Duodenal mucosa (tissue), 2 donors: ENCODE measurements at regions not wholly inside any gene's neighbourhood (a gene's known extent, or its start where the extent isn't known, plus 50 kb on each side); places are given as distances from the start of the nearest gene placed in this dataset.

Experiments
- H3K27ac ChIP-seq: one replicate; pipeline ENCODE4 v1.7.0; 2013; ENCODE audit warnings: low read depth, low read length
- H3K27me3 ChIP-seq, 2 donors: one replicate each; pipeline ENCODE4 v1.7.0; 2013; ENCODE audit warnings: low read length in 2 of 2, control low read depth in 1 of 2; ENCODE audit not compliant: insufficient read depth in 2 of 2, control insufficient read depth in 1 of 2
- H3K36me3 ChIP-seq, 2 donors: one replicate each; pipeline ENCODE4 v1.7.0; 2013; ENCODE audit warnings: low read length in 2 of 2, control low read depth in 1 of 2; ENCODE audit not compliant: insufficient read depth in 2 of 2, control insufficient read depth in 1 of 2
- H3K4me1 ChIP-seq, 2 donors: one replicate each; pipeline ENCODE4 v1.7.0; 2013; ENCODE audit warnings: low read length in 2 of 2, control low read depth in 1 of 2; ENCODE audit not compliant: insufficient read depth in 2 of 2, control insufficient read depth in 1 of 2
- H3K4me3 ChIP-seq, 2 donors: one replicate each; pipeline ENCODE4 v1.7.0; 2013; ENCODE audit warnings: low read length in 2 of 2, low read depth in 1 of 2
- H3K9ac ChIP-seq, 2 donors: one replicate each; pipeline ENCODE4 v1.7.0; 2013; ENCODE audit warnings: low read length in 2 of 2, low read depth in 1 of 2
- H3K9me3 ChIP-seq, 2 donors: one replicate each; pipeline ENCODE4 v1.7.0; 2013; ENCODE audit warnings: low read length in 2 of 2, control low read depth in 1 of 2; ENCODE audit not compliant: control insufficient read depth in 1 of 2

- no peak overlapping the region for H3K27ac ChIP-seq
- H3K9ac ChIP-seq: no peak overlapping the region
- H3K36me3 ChIP-seq: no peaks in the 10 kb centered on the region
- no peaks in the 10 kb centered on the region for H3K9me3 ChIP-seq
- H3K4me1 ChIP-seq: no peaks in the 10 kb centered on the region
- H3K27me3 ChIP-seq: no peaks in the 10 kb centered on the region
- no peak overlapping the region for H3K4me3 ChIP-seq
These were observed 209.8 kb upstream of the TMEM45B start for GRCh38 chr11:129605815-129606214.

- H3K9ac ChIP-seq: no peak overlapping the region
- H3K27ac ChIP-seq: no peak overlapping the region
- H3K27me3 ChIP-seq: no peaks in the 10 kb centered on the region
- no peaks in the 10 kb centered on the region for H3K36me3 ChIP-seq
- H3K9me3 ChIP-seq: no peaks in the 10 kb centered on the region
- H3K4me3 ChIP-seq: no peak overlapping the region
- H3K4me1 ChIP-seq: peaks cover 6 to 8% of the 10 kb centered on the region in 2 donors
These were observed 206.9 kb upstream of the TMEM45B start for GRCh38 chr11:129608711-129609110.

- Histone ChIP-seq H3K27ac (no peak overlapping the region), H3K4me3 (no peak overlapping the region), H3K27me3 (no peaks in the 10 kb centered on the region), H3K4me1 (peaks cover 6 to 8% of the 10 kb centered on the region in 2 donors), H3K9ac (no peak overlapping the region), H3K9me3 (no peaks in the 10 kb centered on the region), H3K36me3 (no peaks in the 10 kb centered on the region)
These were observed 205.5 kb upstream of the TMEM45B start for GRCh38 chr11:129610125-129610524.

GRCh38 chr11:129610545-129610944 is 205.1 kb upstream of the TMEM45B start:
- no peaks in the 10 kb centered on the region for H3K27me3 ChIP-seq

GRCh38 chr11:129611661-129612446 is 203.8 kb upstream of the TMEM45B start:
- Histone ChIP-seq H3K4me1 (peaks cover 6 to 8% of the 10 kb centered on the region in 2 donors), H3K9me3 (no peaks in the 10 kb centered on the region), H3K27ac (no peak overlapping the region), H3K27me3 (no peaks in the 10 kb centered on the region), H3K9ac (no peak overlapping the region), H3K4me3 (no peak overlapping the region), H3K36me3 (no peaks in the 10 kb centered on the region)

More at GRCh38 chr11:129610545-129610944, 205.1 kb upstream of the TMEM45B start:
- Histone ChIP-seq H3K4me1 (peaks cover 6 to 8% of the 10 kb centered on the region in 2 donors), H3K9ac (no peak overlapping the region), H3K4me3 (no peak overlapping the region), H3K27ac (no peak overlapping the region), H3K36me3 (no peaks in the 10 kb centered on the region), H3K9me3 (no peaks in the 10 kb centered on the region)

GRCh38 chr11:129612447-129612961 is 203.1 kb upstream of the TMEM45B start:
- H3K36me3 ChIP-seq: no peaks in the 10 kb centered on the region
- peaks cover 6 to 8% of the 10 kb centered on the region in 2 donors for H3K4me1 ChIP-seq
- H3K27ac ChIP-seq: no peak overlapping the region
- no peaks in the 10 kb centered on the region for H3K27me3 ChIP-seq
- no peak overlapping the region for H3K9ac ChIP-seq
- H3K9me3 ChIP-seq: no peaks in the 10 kb centered on the region
- no peak overlapping the region for H3K4me3 ChIP-seq

- H3K27ac ChIP-seq: no peak overlapping the region
- H3K9ac ChIP-seq: no peak overlapping the region
- H3K9me3 ChIP-seq: no peaks in the 10 kb centered on the region
- H3K27me3 ChIP-seq: no peaks in the 10 kb centered on the region
- no peak overlapping the region for H3K4me3 ChIP-seq
- no peaks in the 10 kb centered on the region for H3K36me3 ChIP-seq
- H3K4me1 ChIP-seq: peaks cover 6 to 8% of the 10 kb centered on the region in 2 donors
These were observed 202.6 kb upstream of the TMEM45B start for GRCh38 chr11:129613071-129613470.

- Histone ChIP-seq H3K9me3 (no peaks in the 10 kb centered on the region), H3K36me3 (no peaks in the 10 kb centered on the region), H3K4me3 (no peak overlapping the region), H3K9ac (no peak overlapping the region), H3K4me1 (peaks cover 6 to 8% of the 10 kb centered on the region in 2 donors), H3K27ac (no peak overlapping the region), H3K27me3 (no peaks in the 10 kb centered on the region)
These were observed 201.2 kb upstream of the TMEM45B start for GRCh38 chr11:129614256-129614944.

GRCh38 chr11:129618046-129618569 is 197.5 kb upstream of the TMEM45B start:
- no peaks in the 10 kb centered on the region for H3K27me3 ChIP-seq
- H3K27ac ChIP-seq: no peak overlapping the region
- H3K36me3 ChIP-seq: no peaks in the 10 kb centered on the region
- H3K9ac ChIP-seq: no peak overlapping the region
- no peaks in the 10 kb centered on the region for H3K4me1 ChIP-seq
- no peaks in the 10 kb centered on the region for H3K9me3 ChIP-seq
- H3K4me3 ChIP-seq: no peak overlapping the region
